ENCODE measurements at regions not wholly inside any gene's neighbourhood (a gene's known extent, or its start where the extent isn't known, plus 50 kb on each side); places are given as distances from the start of the nearest gene placed in this dataset.

DNA sequence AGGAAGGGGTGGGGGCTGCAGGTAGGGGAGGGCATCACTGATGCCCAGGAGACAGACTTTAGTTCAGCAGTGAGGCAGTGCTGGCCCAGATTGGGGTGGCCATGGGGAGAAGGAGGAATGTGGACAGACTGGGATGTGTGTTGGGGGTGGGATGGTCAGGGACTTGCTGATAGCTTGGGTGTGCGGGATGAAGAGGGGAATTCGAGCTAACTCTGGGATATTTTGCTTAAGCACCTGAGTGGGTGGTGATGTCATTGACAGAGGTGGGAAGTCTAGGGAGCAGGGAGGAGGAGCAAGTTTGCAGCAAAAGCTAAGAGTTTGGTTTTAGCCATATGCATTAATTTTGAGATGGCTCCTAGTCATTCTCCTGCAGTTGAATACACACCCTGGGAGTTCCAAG is 207.5 kb downstream of the RPLP1 start:
- no peaks in the 10 kb centered on the region for H3K36me3 ChIP-seq (ENCODE audit: low read depth)
- ChIA-PET POLR2A (ENCODE audit: unreplicated experiment) (no interaction called here), CTCF (no interaction called here)
- H3K4me2 ChIP-seq: peak overlapping the region; percentile 59; the same call in 1 of the 2 replicates
- peaks cover 52% of the 10 kb centered on the region for H3K4me1 ChIP-seq (replicated peaks; ENCODE audit: insufficient read depth)
- no peaks in the 10 kb centered on the region for H3K9me2 ChIP-seq (ENCODE audit: insufficient read depth)
- no peak overlapping the region for H2AFZ ChIP-seq
- H3K9me3 ChIP-seq (ENCODE audit: insufficient read depth, low read depth): no peaks in the 10 kb centered on the region
- H3F3A ChIP-seq (ENCODE audit: insufficient read depth, low read depth): peaks cover 26% of the 10 kb centered on the region
- BruUV-seq (replicated peaks): no TSS peak
- no peaks in the 10 kb centered on the region for H3K79me2 ChIP-seq (ENCODE audit: low read depth)
- no peak for DNase-seq
- intact Hi-C loops (cut with micrococcal nuclease; ENCODE audit: unreplicated experiment): no loop called here
- TF ChIP-seq, protein P1, sequence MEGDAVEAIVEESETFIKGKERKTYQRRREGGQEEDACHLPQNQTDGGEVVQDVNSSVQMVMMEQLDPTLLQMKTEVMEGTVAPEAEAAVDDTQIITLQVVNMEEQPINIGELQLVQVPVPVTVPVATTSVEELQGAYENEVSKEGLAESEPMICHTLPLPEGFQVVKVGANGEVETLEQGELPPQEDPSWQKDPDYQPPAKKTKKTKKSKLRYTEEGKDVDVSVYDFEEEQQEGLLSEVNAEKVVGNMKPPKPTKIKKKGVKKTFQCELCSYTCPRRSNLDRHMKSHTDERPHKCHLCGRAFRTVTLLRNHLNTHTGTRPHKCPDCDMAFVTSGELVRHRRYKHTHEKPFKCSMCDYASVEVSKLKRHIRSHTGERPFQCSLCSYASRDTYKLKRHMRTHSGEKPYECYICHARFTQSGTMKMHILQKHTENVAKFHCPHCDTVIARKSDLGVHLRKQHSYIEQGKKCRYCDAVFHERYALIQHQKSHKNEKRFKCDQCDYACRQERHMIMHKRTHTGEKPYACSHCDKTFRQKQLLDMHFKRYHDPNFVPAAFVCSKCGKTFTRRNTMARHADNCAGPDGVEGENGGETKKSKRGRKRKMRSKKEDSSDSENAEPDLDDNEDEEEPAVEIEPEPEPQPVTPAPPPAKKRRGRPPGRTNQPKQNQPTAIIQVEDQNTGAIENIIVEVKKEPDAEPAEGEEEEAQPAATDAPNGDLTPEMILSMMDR (conservative IDR thresholded peaks at IDR 0.05): no peak
- no peak for TF ChIP-seq EZH2 (IDR thresholded peaks at IDR 0.05; ENCODE audit: low read depth)
- no peaks in the 10 kb centered on the region for H3K27me3 ChIP-seq (ENCODE audit: insufficient read depth, low read depth)
- no peaks in the 10 kb centered on the region for H4K20me1 ChIP-seq (ENCODE audit: insufficient read depth)
- H3K27ac ChIP-seq: peak overlapping the region; percentile 86
- H3K4me3 ChIP-seq: no peak overlapping the region

DNA sequence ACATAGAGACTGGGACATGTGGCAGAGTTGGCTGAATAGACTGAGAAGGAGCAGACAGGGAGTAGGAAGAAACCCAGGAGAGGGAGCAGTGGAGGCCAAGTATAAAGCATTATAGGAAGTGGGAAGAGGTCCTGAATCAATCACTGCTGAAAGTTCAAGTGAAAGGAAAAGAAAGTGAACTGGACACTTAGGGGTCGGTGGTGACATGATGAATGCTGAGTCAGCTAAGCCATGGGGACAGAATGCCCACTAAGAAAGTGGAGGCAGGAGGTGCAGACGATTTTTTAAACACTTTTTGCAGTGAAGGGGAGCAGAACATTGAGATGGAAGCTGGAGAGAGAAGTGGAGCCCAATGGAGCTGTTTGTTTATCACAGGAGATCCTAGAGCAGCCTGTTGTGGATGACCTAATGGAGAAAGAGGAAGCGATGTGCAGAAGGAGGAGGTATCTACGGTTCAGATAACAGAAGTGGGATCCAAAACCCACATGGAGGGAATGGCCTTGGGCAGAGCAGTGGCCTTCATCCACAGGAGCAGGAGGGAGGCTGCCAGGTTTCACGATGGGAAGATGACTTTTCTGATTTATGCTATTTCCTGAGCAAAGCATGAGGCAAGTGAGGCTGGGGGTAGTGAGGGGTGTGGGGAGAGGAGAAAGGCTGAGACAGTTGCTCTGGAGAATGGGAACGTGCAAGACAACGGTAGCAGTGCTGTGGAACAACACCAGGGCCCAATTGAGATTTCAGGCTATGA is 208.2 kb downstream of the RPLP1 start:
- Histone ChIP-seq H3K36me3 (ENCODE audit: low read depth) (no peaks in the 10 kb centered on the region), H3F3A (ENCODE audit: insufficient read depth, low read depth) (peaks cover 26% of the 10 kb centered on the region), H3K9me2 (ENCODE audit: insufficient read depth) (no peaks in the 10 kb centered on the region), H3K27ac (peak overlapping the region; percentile 86), H3K4me3 (no peak overlapping the region), H4K20me1 (ENCODE audit: insufficient read depth) (no peaks in the 10 kb centered on the region), H3K4me1 (replicated peaks; ENCODE audit: insufficient read depth) (peaks cover 52% of the 10 kb centered on the region), H3K9me3 (ENCODE audit: insufficient read depth, low read depth) (no peaks in the 10 kb centered on the region), H3K4me2 (peak overlapping the region; percentile 59), H3K27me3 (ENCODE audit: insufficient read depth, low read depth) (no peaks in the 10 kb centered on the region), H2AFZ (no peak overlapping the region), H3K79me2 (ENCODE audit: low read depth) (no peaks in the 10 kb centered on the region)
- ChIA-PET POLR2A (ENCODE audit: unreplicated experiment) (no interaction called here), CTCF (no interaction called here)
- DNase-seq: no peak
- intact Hi-C loops (cut with micrococcal nuclease; ENCODE audit: unreplicated experiment): no loop called here
- TF ChIP-seq EZH2 (IDR thresholded peaks at IDR 0.05; ENCODE audit: low read depth): no peak
- TF ChIP-seq, protein P1 (conservative IDR thresholded peaks at IDR 0.05): no peak
- no TSS peak for BruUV-seq (replicated peaks)

GRCh38 chr15:69661446-69661845 is 208.8 kb downstream of the RPLP1 start:
- intact Hi-C loops (cut with micrococcal nuclease; ENCODE audit: unreplicated experiment): no loop called here
- BruUV-seq (replicated peaks): no TSS peak
- no peaks in the 10 kb centered on the region for H3K27me3 ChIP-seq (ENCODE audit: insufficient read depth, low read depth)

More at GRCh38 chr15:69661446-69661845, 208.8 kb downstream of the RPLP1 start:
- Histone ChIP-seq H3K9me3 (ENCODE audit: insufficient read depth, low read depth) (no peaks in the 10 kb centered on the region), H3K36me3 (ENCODE audit: low read depth) (no peaks in the 10 kb centered on the region), H4K20me1 (ENCODE audit: insufficient read depth) (no peaks in the 10 kb centered on the region), H2AFZ (no peak overlapping the region), H3K27ac (no peak overlapping the region), H3K4me2 (peak overlapping the region; percentile 59; the same call in 1 of the 2 replicates), H3K9me2 (ENCODE audit: insufficient read depth) (no peaks in the 10 kb centered on the region), H3K4me3 (no peak overlapping the region), H3F3A (ENCODE audit: insufficient read depth, low read depth) (peaks cover 26% of the 10 kb centered on the region), H3K79me2 (ENCODE audit: low read depth) (no peaks in the 10 kb centered on the region), H3K4me1 (replicated peaks; ENCODE audit: insufficient read depth) (peaks cover 52% of the 10 kb centered on the region)
- ChIA-PET CTCF (no interaction called here), POLR2A (ENCODE audit: unreplicated experiment) (no interaction called here)
- TF ChIP-seq, protein P1 (conservative IDR thresholded peaks at IDR 0.05): no peak
- DNase-seq: no peak

Data from PC-9 (cell line).